GM20000 (cell line): ENCODE measurements at regions not wholly inside any gene's neighbourhood (a gene's known extent, or its start where the extent isn't known, plus 50 kb on each side); places are given as distances from the start of the nearest gene placed in this dataset.

Experiments
- DNase-seq: peaks from one replicate; pipeline ENCODE4 v3.0.0; 2012; ENCODE audit warnings: low spot score
- TF ChIP-seq, protein P1 (sequence below): IDR thresholded peaks from 2 replicates; pipeline ENCODE4 v1.5.1; 2012; ENCODE audit warnings: mild to moderate bottlenecking, control low read depth; ENCODE audit errors: extremely low read depth, missing control alignments

- TF ChIP-seq, protein P1, sequence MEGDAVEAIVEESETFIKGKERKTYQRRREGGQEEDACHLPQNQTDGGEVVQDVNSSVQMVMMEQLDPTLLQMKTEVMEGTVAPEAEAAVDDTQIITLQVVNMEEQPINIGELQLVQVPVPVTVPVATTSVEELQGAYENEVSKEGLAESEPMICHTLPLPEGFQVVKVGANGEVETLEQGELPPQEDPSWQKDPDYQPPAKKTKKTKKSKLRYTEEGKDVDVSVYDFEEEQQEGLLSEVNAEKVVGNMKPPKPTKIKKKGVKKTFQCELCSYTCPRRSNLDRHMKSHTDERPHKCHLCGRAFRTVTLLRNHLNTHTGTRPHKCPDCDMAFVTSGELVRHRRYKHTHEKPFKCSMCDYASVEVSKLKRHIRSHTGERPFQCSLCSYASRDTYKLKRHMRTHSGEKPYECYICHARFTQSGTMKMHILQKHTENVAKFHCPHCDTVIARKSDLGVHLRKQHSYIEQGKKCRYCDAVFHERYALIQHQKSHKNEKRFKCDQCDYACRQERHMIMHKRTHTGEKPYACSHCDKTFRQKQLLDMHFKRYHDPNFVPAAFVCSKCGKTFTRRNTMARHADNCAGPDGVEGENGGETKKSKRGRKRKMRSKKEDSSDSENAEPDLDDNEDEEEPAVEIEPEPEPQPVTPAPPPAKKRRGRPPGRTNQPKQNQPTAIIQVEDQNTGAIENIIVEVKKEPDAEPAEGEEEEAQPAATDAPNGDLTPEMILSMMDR: no peak
- DNase-seq: no peak
Observed at GRCh38 chr5:124131466-124131865, 615.0 kb downstream of the ZNF608 start.

- DNase-seq: no peak
Observed at GRCh38 chr5:124130816-124131215, 615.6 kb downstream of the ZNF608 start.

GRCh38 chr5:124128867-124129266 lies 616.9 kb downstream of the CSNK1G3 start:
- TF ChIP-seq, protein P1: no peak
- DNase-seq: no peak

More at GRCh38 chr5:124130816-124131215, 615.6 kb downstream of the ZNF608 start:
- TF ChIP-seq, protein P1: no peak

DNA sequence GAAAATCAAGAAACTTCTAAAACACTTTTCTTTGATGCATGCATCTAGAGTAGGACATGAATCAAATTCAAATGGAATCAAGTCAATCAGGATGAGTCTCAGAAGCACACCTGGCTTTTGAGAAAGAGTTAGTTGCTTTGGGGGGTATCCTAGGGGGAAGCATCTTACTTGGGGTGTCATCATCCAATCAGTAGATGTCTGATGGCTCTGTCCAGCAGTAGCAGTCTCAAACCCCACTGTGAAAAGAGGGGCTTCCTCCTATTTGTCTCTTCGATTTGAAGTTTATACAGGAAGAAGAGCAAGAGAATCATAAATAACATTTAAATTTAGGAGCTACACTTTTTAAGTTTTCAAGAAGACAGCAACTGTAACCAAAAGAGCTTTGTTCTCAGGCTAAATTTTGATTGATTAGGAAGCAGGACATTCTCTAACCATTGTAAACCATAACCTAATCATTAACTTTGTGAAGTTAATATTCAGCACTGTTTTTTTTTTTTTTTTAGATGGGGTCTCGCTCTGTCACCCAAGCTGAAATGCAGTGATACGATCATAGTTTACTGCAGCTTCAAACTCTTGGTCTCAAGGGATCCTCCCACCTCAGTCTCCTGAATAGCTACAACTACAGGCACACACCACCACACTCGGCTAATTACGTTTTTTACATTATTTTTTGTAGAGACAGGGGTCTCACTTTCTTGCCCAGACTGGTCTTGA lies 614.7 kb downstream of the CSNK1G3 start:
- TF ChIP-seq, protein P1: no peak
- no peak for DNase-seq

- DNase-seq: no peak
- TF ChIP-seq, protein P1: no peak
Observed at GRCh38 chr5:124124711-124125229, 612.8 kb downstream of the CSNK1G3 start.

- TF ChIP-seq, protein P1: no peak
- DNase-seq: no peak
Observed at GRCh38 chr5:124121198-124121597, 609.2 kb downstream of the CSNK1G3 start.

DNA sequence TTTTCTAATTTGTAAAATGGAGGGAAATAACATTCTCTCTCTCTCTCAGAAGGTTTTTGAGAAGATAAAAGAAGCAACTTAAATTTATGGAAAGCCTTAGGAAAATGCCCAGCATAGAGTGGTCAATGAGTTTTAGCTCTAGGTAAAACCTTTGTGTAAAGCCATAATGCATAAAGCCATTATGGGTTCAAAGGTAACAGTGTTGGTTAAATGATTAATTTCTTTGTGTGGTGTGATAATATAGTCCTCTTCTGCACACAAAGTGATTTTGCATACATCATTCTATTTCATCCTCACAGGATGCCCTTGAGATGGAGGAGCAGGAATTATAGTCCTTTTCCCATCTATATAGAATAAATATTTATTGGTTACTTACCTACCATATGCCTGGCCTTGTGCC lies 602.9 kb downstream of the CSNK1G3 start:
- DNase-seq: no peak
- TF ChIP-seq, protein P1: no peak
